IMR-90 (cell line): ENCODE measurements at regions not wholly inside any gene's neighbourhood (a gene's known extent, or its start where the extent isn't known, plus 50 kb on each side); places are given as distances from the start of the nearest gene placed in this dataset.

Source experiments
- ATAC-seq: fragments of 200-7000 bp; cut with Tn5 transposase; 2 replicates; pipeline ENCODE4 v1.9.1; 2020; ENCODE audit warnings: low read depth, mild to moderate bottlenecking, moderate library complexity
- BruUV-seq: library from RNA; stranded (reverse); fragments of 400-500 nt; replicated peaks from 2 replicates; lab custom pipeline; 2021; lab: Mats Ljungman, UMichigan
- CTCF ChIA-PET: fragments of 300-600 bp; formaldehyde crosslinking; extraction: SDS; loops from one replicate; lab custom pipeline; 2021; ENCODE audit warnings: antibody characterized with exemption; lab: Yijun Ruan, JAX
- POLR2A ChIA-PET: fragments of 300-600 bp; sonication (Branson Sonifier 250); formaldehyde crosslinking; loops from one replicate; lab custom pipeline; 2022; ENCODE audit warnings: antibody characterized with exemption; ENCODE audit not compliant: unreplicated experiment; lab: Charles Lee
- DNase-seq: peaks from one replicate; pipeline ENCODE4 v3.0.0; 2013
- H2AFZ ChIP-seq: replicated peaks from 2 replicates; pipeline ENCODE3; 2013; ENCODE audit warnings: low read length, mild to moderate bottlenecking; ENCODE audit not compliant: poor library complexity
- H2AK5ac ChIP-seq: 2 replicates; pipeline ENCODE4 v1.6.1; 2013; ENCODE audit warnings: low read depth, low read length, inconsistent platforms
- H2AK9ac ChIP-seq: replicated peaks from 2 replicates; pipeline ENCODE3; 2013; ENCODE audit warnings: mild to moderate bottlenecking, low read depth, low read length, moderate library complexity; ENCODE audit not compliant: poor library complexity
- H2BK120ac ChIP-seq: 2 replicates; pipeline ENCODE4 v1.6.1; 2013; ENCODE audit warnings: low read depth, low read length, inconsistent platforms
- H2BK15ac ChIP-seq: 3 replicates; pipeline ENCODE4 v1.6.1; 2013; ENCODE audit warnings: low read depth, low read length, inconsistent platforms
- H2BK20ac ChIP-seq: 2 replicates; pipeline ENCODE4 v1.6.1; 2013; ENCODE audit warnings: low read depth, mild to moderate bottlenecking, inconsistent platforms, low read length, moderate library complexity
- H2BK5ac ChIP-seq: 2 replicates; pipeline ENCODE4 v1.6.1; 2013; ENCODE audit warnings: mild to moderate bottlenecking, low read depth, low read length, inconsistent platforms; ENCODE audit not compliant: poor library complexity, severe bottlenecking
- H3K14ac ChIP-seq: replicated peaks from 2 replicates; pipeline ENCODE4 v1.6.1; 2013; ENCODE audit warnings: low read depth, low read length, inconsistent platforms
- H3K18ac ChIP-seq: 2 replicates; pipeline ENCODE4 v1.6.1; 2013; ENCODE audit warnings: low read depth, low read length, control low read depth
- H3K23ac ChIP-seq: 2 replicates; pipeline ENCODE4 v1.6.1; 2013; ENCODE audit warnings: low read depth, low read length, inconsistent platforms
- H3K27ac ChIP-seq: 2 replicates; pipeline ENCODE4 v1.5.1; 2013; ENCODE audit warnings: mild to moderate bottlenecking, control low read depth, low read length; ENCODE audit not compliant: insufficient read depth
- H3K27me3 ChIP-seq: 2 replicates; pipeline ENCODE4 v1.6.1; 2013; ENCODE audit warnings: low read length; ENCODE audit not compliant: control insufficient read depth, insufficient read depth
- H3K36me3 ChIP-seq: 2 replicates; pipeline ENCODE4 v1.6.1; 2013; ENCODE audit warnings: low read length, mixed read lengths; ENCODE audit not compliant: control insufficient read depth, insufficient read depth
- H3K4ac ChIP-seq: 2 replicates; pipeline ENCODE4 v1.6.1; 2013; ENCODE audit warnings: low read depth, low read length, inconsistent platforms
- H3K4me1 ChIP-seq: 2 replicates; pipeline ENCODE4 v1.6.1; 2013; ENCODE audit warnings: low read length, mixed read lengths; ENCODE audit not compliant: control insufficient read depth, insufficient read depth
- H3K4me2 ChIP-seq: 2 replicates; pipeline ENCODE4 v1.6.1; 2013; ENCODE audit warnings: low read depth, mild to moderate bottlenecking, control low read depth, low read length, moderate library complexity
- H3K4me3 ChIP-seq: 2 replicates; pipeline ENCODE4 v1.5.1; 2013; ENCODE audit warnings: low read depth, mild to moderate bottlenecking, control low read depth, low read length, moderate library complexity; ENCODE audit not compliant: insufficient read depth
- H3K56ac ChIP-seq: 2 replicates; pipeline ENCODE4 v1.6.1; 2013; ENCODE audit warnings: low read length, inconsistent platforms; ENCODE audit not compliant: insufficient read depth; ENCODE audit errors: extremely low read depth
- H3K79me1 ChIP-seq, 2 experiments: 2 replicates each; pipeline ENCODE4 v1.6.1; 2013; ENCODE audit warnings: low read length in 2 of 2, inconsistent platforms in 1 of 2, low read depth in 1 of 2
- H3K9ac ChIP-seq: 2 replicates; pipeline ENCODE4 v1.6.1; 2013; ENCODE audit warnings: low read depth, low read length, control low read depth
- H3K9me1 ChIP-seq: 2 replicates; pipeline ENCODE4 v1.6.1; 2013; ENCODE audit warnings: low read length, inconsistent platforms; ENCODE audit not compliant: insufficient read depth
- H3K9me3 ChIP-seq: 2 replicates; pipeline ENCODE4 v1.6.1; 2013; ENCODE audit warnings: low read length; ENCODE audit not compliant: control insufficient read depth, insufficient read depth
- H4K20me1 ChIP-seq: 2 replicates; pipeline ENCODE4 v1.6.1; 2013; ENCODE audit warnings: low read length, inconsistent platforms; ENCODE audit not compliant: insufficient read depth
- H4K5ac ChIP-seq: 2 replicates; pipeline ENCODE4 v1.6.1; 2013; ENCODE audit warnings: mild to moderate bottlenecking, low read depth, low read length, control low read depth
- H4K8ac ChIP-seq, 2 experiments: 2 replicates each; pipeline ENCODE4 v1.6.1; 2013; ENCODE audit warnings: low read depth in 2 of 2, low read length in 2 of 2, control low read depth in 1 of 2, inconsistent platforms in 1 of 2
- H4K91ac ChIP-seq: 2 replicates; pipeline ENCODE4 v1.6.1; 2013; ENCODE audit warnings: low read depth, low read length, inconsistent platforms; ENCODE audit not compliant: insufficient read depth
- BHLHE40 ChIP-seq: fragments of 150-350 bp; IDR thresholded peaks from 2 replicates; pipeline ENCODE4 v1.6.1; 2016; ENCODE audit warnings: mild to moderate bottlenecking, low read depth, low read length
- CEBPB ChIP-seq: IDR thresholded peaks from 2 replicates; pipeline ENCODE4 v1.6.1; 2012; ENCODE audit warnings: low read depth, low read length, improper control_type of control experiment
- CHD1 ChIP-seq: IDR thresholded peaks from 2 replicates; pipeline ENCODE4 v1.6.1; 2012; ENCODE audit warnings: low read depth, low read length, improper control_type of control experiment
- FOS ChIP-seq: fragments of 150-350 bp; IDR thresholded peaks from 2 replicates; pipeline ENCODE4 v1.6.1; 2016; ENCODE audit warnings: low read depth, low read length
- MAFK ChIP-seq: IDR thresholded peaks from 2 replicates; pipeline ENCODE4 v1.6.1; 2012; ENCODE audit warnings: low read depth, low read length, improper control_type of control experiment
- MAZ ChIP-seq: IDR thresholded peaks from 2 replicates; pipeline ENCODE4 v1.6.1; 2012; ENCODE audit warnings: low read depth, mild to moderate bottlenecking, low read length, improper control_type of control experiment, moderate library complexity, borderline replicate concordance
- MXI1 ChIP-seq: IDR thresholded peaks from 2 replicates; pipeline ENCODE4 v1.6.1; 2012; ENCODE audit warnings: low read depth, mild to moderate bottlenecking, low read length, moderate library complexity, borderline replicate concordance
- NFE2L2 ChIP-seq: fragments of 150-350 bp; IDR thresholded peaks from 2 replicates; pipeline ENCODE4 v1.6.1; 2016; ENCODE audit warnings: low read depth, mild to moderate bottlenecking, low read length
- POLR2A ChIP-seq: IDR thresholded peaks from 2 replicates; pipeline ENCODE4 v1.6.1; 2012; ENCODE audit warnings: mild to moderate bottlenecking, low read depth, low read length
- RAD21 ChIP-seq: IDR thresholded peaks from 2 replicates; pipeline ENCODE4 v1.6.1; 2012; ENCODE audit warnings: low read length, improper control_type of control experiment
- RCOR1 ChIP-seq: IDR thresholded peaks from 2 replicates; pipeline ENCODE4 v1.6.1; 2012; ENCODE audit warnings: mild to moderate bottlenecking, low read length, improper control_type of control experiment; ENCODE audit not compliant: insufficient replicate concordance
- RFX5 ChIP-seq: IDR thresholded peaks from 2 replicates; pipeline ENCODE4 v1.8.0; 2012; ENCODE audit warnings: low read depth, mild to moderate bottlenecking, low read length, moderate library complexity
- SMC3 ChIP-seq: fragments of 150-350 bp; IDR thresholded peaks from 2 replicates; pipeline ENCODE4 v1.6.1; 2016; ENCODE audit warnings: low read depth, mild to moderate bottlenecking, antibody characterized with exemption, low read length, moderate library complexity
- WGBS, 2 experiments: methylation state at CpG; one replicate each; pipeline versions ENCODE4 v1.1.5 to v1.1.7; 2013; ENCODE audit warnings: missing lambda C conversion rate in 2 of 2; ENCODE audit not compliant: insufficient read length in 1 of 2; ENCODE audit errors: extremely low coverage in 2 of 2; 5-methylcytosine and 5-hydroxymethylcytosine counted together
- dilution Hi-C: fragments of 300-500 bp; cut with HindIII; formaldehyde crosslinking; loops from one replicate; pipeline ENCODE4 v1.14.3; 2018; ENCODE audit warnings: low sequenced_read_pairs; ENCODE audit not compliant: unreplicated experiment
- in situ Hi-C: fragments of 300-500 bp; cut with MboI; formaldehyde crosslinking; loops from 3 replicates; pipeline ENCODE4 v1.14.3; 2019; ENCODE audit warnings: low sequenced_read_pairs, inconsistent platforms, mixed read lengths
- intact Hi-C: fragments of 100-400 bp; cut with micrococcal nuclease; formaldehyde crosslinking; loops from 2 replicates; pipeline ENCODE4 v1.10.0; 2022
- TF ChIP-seq, protein P1 (sequence below): conservative IDR thresholded peaks from 2 replicates; pipeline ENCODE4 v1.5.1; 2012; ENCODE audit warnings: mild to moderate bottlenecking, low read depth, low read length, improper control_type of control experiment
- TF ChIP-seq, protein P2 (sequence below): fragments of 150-350 bp; IDR thresholded peaks from 2 replicates; pipeline ENCODE4 v1.6.1; 2016; ENCODE audit warnings: low read depth, mild to moderate bottlenecking, low read length, moderate library complexity, borderline replicate concordance
- TF ChIP-seq, protein P3 (sequence below): fragments of 150-350 bp; IDR thresholded peaks from 2 replicates; pipeline ENCODE4 v1.6.1; 2017; ENCODE audit warnings: mild to moderate bottlenecking, antibody characterized with exemption, low read length, low read depth

- H3K9me3 ChIP-seq = peaks cover 2% of the 10 kb centered on the region; the same call in 1 of the 2 replicates
- no peaks in the 10 kb centered on the region for H3K36me3 ChIP-seq
- no peak overlapping the region for H4K5ac ChIP-seq
- H2BK20ac ChIP-seq = no peak overlapping the region
- no peak overlapping the region for H3K4ac ChIP-seq
- no CpG with 5 or more reads among the region's 5 CpGs for WGBS, 2 experiments
- dilution Hi-C loops = no loop called here
- H3K9me1 ChIP-seq = no peaks in the 10 kb centered on the region
- H2BK5ac ChIP-seq = no peak overlapping the region
- ATAC-seq (no peak), DNase-seq (no peak)
- BruUV-seq = no TSS peak
- H3K79me1 ChIP-seq = no peaks in the 10 kb centered on the region
- no peak overlapping the region for H3K9ac ChIP-seq
- no peak overlapping the region for H4K8ac ChIP-seq
- H2AK9ac ChIP-seq = no peak overlapping the region
- H3K4me3 ChIP-seq = no peak overlapping the region
- H3K56ac ChIP-seq = no peak overlapping the region
- H4K91ac ChIP-seq = no peak overlapping the region
- no peaks in the 10 kb centered on the region for H3K27me3 ChIP-seq
- intact Hi-C loops = no loop called here
- no peak overlapping the region for H3K4me2 ChIP-seq
- H4K20me1 ChIP-seq = no peaks in the 10 kb centered on the region
- H2BK120ac ChIP-seq = no peak overlapping the region
- POLR2A ChIA-PET = no interaction called here
- TF ChIP-seq, protein P1, sequence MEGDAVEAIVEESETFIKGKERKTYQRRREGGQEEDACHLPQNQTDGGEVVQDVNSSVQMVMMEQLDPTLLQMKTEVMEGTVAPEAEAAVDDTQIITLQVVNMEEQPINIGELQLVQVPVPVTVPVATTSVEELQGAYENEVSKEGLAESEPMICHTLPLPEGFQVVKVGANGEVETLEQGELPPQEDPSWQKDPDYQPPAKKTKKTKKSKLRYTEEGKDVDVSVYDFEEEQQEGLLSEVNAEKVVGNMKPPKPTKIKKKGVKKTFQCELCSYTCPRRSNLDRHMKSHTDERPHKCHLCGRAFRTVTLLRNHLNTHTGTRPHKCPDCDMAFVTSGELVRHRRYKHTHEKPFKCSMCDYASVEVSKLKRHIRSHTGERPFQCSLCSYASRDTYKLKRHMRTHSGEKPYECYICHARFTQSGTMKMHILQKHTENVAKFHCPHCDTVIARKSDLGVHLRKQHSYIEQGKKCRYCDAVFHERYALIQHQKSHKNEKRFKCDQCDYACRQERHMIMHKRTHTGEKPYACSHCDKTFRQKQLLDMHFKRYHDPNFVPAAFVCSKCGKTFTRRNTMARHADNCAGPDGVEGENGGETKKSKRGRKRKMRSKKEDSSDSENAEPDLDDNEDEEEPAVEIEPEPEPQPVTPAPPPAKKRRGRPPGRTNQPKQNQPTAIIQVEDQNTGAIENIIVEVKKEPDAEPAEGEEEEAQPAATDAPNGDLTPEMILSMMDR = no peak
- TF ChIP-seq CHD1 (no peak), RAD21 (no peak), RCOR1 (no peak), MXI1 (no peak), POLR2A (no peak), MAZ (no peak), CEBPB (no peak), SMC3 (no peak), MAFK (no peak), NFE2L2 (no peak), BHLHE40 (no peak), RFX5 (no peak), FOS (no peak)
- TF ChIP-seq, protein P2, sequence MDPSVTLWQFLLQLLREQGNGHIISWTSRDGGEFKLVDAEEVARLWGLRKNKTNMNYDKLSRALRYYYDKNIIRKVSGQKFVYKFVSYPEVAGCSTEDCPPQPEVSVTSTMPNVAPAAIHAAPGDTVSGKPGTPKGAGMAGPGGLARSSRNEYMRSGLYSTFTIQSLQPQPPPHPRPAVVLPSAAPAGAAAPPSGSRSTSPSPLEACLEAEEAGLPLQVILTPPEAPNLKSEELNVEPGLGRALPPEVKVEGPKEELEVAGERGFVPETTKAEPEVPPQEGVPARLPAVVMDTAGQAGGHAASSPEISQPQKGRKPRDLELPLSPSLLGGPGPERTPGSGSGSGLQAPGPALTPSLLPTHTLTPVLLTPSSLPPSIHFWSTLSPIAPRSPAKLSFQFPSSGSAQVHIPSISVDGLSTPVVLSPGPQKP = no peak
- TF ChIP-seq, protein P3, sequence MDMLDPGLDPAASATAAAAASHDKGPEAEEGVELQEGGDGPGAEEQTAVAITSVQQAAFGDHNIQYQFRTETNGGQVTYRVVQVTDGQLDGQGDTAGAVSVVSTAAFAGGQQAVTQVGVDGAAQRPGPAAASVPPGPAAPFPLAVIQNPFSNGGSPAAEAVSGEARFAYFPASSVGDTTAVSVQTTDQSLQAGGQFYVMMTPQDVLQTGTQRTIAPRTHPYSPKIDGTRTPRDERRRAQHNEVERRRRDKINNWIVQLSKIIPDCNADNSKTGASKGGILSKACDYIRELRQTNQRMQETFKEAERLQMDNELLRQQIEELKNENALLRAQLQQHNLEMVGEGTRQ = no peak
- no peak overlapping the region for H3K18ac ChIP-seq
- no peak overlapping the region for H3K14ac ChIP-seq
- H3K23ac ChIP-seq = no peak overlapping the region
- no peak overlapping the region for H2AK5ac ChIP-seq
- in situ Hi-C loops = no loop called here
- no peak overlapping the region for H2AFZ ChIP-seq
- H3K27ac ChIP-seq = no peak overlapping the region
- no peaks in the 10 kb centered on the region for H3K4me1 ChIP-seq
- H2BK15ac ChIP-seq = no peak overlapping the region
- CTCF ChIA-PET = no interaction called here
These were observed 370.2 kb upstream of the CNTN4 start for GRCh38 chr3:1728510-1728909.
